Muscle of back (tissue), 3 donors: ENCODE measurements at regions not wholly inside any gene's neighbourhood (a gene's known extent, or its start where the extent isn't known, plus 50 kb on each side); places are given as distances from the start of the nearest gene placed in this dataset.
A peak's percentile ranks its signal among the peaks of the same experiment; 100 is the strongest.
"Not testable (repeated sequence)": the region's sequence is repeated elsewhere in the genome, so short reads cannot be mapped to it uniquely, and the experiment has no call there.

Experiments
- DNase-seq, 3 donors: peaks; one replicate each; pipeline versions ENCODE4 v3.0.0 to v3.0.0-alpha.2; 2013

- DNase-seq, result not testable (repeated sequence)
Observed at GRCh38 chr12:76292891-76293290, 55.3 kb downstream of the BBS10 start.

DNA sequence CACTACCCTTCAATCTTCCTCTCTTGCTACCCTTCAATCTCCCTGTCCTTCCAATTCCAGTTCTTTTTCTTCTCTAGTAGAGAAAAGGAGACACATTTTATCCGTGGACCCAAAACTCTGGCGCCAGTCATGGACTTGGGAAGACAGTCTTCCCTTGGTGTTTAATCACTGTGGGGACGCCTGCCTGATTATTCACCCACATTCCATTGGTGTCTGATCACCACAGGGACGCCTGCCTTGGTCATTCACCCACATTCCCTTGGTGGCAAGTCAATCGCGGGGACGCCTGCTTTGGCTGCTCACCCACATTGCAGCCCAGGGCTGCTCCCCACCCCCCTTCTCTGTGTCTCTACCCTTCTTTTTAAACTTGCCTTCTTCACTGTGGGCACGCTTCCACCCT, 55.9 kb downstream of the BBS10 start:
- not testable (repeated sequence) for DNase-seq

- DNase-seq, result peak; percentile 57 to 84 (median 60)
Observed at GRCh38 chr12:76290963-76291859, 57.0 kb downstream of the BBS10 start.

DNA sequence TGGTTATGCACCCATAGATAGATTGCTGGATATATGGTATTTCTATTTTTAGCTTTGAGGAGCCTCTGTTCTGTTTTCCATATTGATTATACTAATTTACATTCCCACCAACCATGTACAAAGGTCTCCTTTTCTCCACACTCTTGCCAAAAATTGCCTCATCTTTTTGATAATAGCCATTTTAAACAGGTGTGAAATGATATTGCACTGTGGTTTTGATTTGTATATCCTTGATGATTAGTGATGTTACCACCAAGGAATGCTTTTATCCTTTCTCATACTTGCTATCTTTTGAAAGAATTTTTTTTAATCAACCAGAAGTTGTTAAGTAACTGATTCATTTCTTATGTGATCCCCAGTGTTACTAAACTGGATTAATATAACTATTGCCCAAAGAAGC, 60.0 kb downstream of the BBS10 start:
- DNase-seq, result no peak

- DNase-seq, result peak in 1 of 3 donors; percentile 26
Observed at GRCh38 chr12:76284816-76285750, 63.1 kb downstream of the BBS10 start.

DNA sequence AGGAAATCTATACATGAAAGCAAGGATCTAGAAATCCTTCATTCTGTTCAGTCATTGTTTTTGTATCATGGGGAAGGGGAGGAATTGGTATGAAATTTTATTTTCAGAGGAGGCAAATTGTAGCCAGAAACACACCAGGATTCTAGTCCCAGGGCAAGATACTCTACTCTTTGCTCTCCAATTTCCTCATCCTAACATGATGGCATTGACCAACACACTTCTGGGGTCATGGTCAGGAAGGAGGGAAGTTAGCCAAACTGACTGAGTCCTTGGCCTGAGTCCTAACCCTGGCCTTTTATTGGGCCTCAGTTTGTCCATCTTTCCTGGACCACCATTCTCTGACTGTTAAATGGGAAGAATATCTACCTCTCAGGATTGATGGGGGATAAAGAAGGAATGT, 65.5 kb downstream of the BBS10 start:
- no peak for DNase-seq

- DNase-seq, result peak in 1 of 3 donors; percentile 52
Observed at GRCh38 chr12:76277480-76277879, 70.7 kb downstream of the BBS10 start.

DNA sequence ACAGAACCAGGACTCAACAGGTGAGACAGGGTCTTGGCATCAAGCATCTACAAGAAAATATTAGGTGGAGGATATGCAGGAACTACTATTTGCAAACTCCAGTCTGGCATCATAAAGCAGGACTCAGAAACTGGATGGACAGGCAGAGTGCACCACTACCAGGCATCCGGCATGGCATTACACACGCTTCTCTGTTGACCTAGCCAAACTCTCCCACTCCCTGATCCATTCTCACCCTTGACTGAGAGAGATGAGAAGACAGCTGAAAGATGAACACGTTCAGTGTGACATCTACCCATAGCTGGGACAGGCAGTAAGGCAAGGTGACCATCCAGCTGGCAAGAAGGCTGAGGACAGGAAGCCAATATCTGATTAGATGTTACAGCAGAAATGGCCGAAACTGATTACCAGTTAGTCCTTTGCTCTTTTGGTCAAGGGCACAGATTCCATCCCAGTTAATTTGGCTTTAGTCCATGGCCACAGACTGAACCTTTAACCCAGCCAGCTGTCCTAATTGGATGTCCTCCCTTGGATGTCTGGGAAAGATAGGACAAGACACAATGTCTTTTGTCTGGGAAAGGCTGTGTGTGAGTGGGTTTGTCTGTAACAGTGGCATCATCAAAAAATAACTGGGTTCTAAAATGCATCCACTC, 71.6 kb downstream of the BBS10 start:
- no peak for DNase-seq

DNA sequence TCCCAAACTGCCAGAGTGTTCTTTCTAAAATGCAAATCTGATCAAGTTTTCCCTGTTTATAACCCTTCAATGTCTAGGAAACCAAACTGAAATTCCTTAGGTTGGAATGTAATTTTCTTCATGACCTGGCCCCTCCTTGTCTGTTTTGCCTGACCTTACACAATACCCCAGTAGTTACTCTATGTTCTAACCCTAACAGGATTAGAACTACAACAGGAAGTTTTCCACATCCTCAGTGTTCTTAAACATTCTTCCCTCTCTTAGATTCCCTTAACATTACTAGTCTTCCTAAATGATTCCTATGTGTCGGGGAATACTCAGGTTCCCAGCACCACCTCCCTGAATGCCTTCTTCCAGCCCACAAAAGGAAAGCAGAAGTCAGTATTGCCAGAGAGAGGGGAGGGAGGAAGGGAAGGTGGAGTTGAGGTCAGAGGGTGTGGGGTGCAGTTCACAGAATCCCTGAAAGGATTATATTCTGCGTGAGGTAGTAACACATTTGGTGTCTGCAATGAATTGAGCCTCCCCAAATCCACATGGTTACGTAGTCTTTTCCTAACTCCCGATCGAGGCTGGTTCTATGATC, 72.6 kb downstream of the BBS10 start:
- no peak for DNase-seq

DNA sequence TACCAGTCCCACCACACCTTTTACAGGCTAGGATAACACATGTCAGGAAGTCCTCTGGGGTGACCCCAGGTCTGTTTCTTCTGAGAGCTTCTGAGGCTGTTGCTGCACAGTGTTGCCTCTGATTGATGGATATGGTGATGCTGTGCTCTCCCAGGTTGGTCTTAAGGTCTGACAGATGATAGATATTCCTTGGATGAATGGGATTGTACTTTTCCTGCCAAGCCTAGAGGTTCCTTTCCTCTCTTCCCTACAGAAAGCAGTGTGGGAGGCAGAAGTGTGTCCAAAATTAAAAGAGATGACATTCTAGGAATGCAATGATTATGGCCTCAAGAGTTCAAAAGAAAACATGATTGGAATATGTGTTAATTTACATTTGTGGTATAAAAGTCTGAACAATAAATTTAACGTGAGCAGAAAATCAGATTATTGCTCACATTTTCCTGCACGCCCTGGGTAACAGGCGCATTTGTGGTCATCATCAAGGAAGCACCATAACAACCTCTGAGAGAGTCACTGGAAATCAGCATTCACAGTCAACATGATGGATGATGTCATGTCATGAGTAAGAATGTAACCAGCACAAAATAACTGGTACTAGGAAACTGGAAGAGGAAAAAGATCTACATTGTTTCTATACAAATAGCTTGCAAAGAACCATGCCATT, 73.7 kb downstream of the BBS10 start:
- DNase-seq, result no peak

DNA sequence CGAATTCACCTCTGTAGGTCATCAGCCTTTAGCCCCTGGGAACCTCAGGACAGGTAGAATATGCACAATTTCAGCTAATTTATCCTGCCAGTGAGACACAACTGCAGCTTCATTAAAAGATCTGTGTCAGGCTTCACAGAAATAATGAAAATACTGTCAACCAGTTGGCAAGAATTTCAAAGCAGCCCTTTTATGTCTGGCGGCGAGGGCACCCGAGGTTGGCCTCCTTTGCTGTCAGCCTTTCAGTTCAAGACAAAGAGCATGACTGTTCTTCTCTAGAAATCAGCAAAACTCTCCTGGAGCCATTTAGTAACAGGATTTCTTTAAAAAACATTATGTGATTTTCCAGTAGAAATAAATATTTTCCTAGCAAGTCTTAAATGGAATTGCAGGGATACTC, 75.9 kb downstream of the BBS10 start:
- no peak for DNase-seq

- DNase-seq, result no peak
Observed at GRCh38 chr12:76270657-76271358, 77.4 kb downstream of the BBS10 start.

GRCh38 chr12:76268267-76268666, 79.9 kb downstream of the BBS10 start:
- no peak for DNase-seq

DNA sequence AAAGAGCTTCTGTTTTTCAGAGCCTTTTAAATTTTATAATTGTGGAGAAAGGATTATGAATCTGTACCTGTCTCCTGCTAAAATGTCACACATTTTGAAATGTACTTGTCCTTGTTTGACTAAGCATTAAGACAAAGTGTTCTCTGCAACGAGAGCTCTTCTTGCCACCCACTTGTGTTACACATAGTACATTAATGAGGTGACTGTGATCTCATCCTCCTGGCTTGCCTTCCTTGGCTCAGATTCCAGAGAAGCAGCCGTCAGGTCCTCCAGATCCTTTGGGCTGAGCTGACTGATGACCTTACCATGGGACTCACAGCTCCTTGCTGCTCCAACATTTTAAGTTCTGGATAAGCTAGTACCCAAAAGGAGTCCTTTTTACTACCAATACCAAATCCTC, 81.4 kb downstream of the BBS10 start:
- DNase-seq, result peak; percentile 51 to 76 (median 71)

GRCh38 chr12:76265424-76266180, 82.6 kb downstream of the BBS10 start:
- no peak for DNase-seq

DNA sequence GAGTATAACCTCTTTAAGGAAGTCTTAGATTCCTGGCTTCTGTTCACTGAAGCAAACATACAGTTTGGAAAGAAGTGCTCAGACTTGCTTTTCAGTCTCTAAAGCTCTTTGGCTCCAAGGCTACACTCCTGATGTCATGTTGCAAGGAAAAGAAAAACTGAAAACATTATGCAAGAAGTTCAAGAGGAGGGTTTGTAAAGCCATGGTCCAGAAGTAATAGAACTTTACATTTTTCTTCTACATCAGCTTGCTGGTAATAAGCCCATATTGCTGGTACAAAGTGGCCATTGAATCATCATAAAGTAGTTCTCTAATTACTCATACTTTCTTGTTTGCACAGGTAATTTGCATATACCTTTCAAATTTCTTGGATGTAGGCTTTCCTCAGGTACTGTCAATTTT, 83.6 kb downstream of the BBS10 start:
- peak; percentile 54 to 80 (median 67) for DNase-seq

GRCh38 chr12:76263696-76264095, 84.5 kb downstream of the BBS10 start:
- DNase-seq, result no peak

DNA sequence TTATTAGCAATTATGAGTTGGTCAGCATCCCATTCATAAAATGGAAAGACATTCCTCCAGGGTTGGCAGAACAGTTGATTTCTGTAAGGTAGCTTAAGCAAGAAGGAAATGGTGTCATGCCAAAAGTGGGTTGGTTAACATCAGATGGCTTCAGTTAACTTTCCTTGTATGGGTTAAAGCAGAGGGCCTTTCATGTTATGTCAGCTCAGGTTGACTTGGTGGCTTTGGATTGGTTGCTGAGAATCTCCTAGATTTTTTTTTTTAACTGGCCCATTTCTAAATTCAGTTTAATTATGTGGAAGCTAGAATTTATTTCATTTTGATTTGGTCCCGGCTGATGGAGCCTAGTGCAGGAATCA, 87.8 kb downstream of the BBS10 start:
- DNase-seq, result no peak

DNA sequence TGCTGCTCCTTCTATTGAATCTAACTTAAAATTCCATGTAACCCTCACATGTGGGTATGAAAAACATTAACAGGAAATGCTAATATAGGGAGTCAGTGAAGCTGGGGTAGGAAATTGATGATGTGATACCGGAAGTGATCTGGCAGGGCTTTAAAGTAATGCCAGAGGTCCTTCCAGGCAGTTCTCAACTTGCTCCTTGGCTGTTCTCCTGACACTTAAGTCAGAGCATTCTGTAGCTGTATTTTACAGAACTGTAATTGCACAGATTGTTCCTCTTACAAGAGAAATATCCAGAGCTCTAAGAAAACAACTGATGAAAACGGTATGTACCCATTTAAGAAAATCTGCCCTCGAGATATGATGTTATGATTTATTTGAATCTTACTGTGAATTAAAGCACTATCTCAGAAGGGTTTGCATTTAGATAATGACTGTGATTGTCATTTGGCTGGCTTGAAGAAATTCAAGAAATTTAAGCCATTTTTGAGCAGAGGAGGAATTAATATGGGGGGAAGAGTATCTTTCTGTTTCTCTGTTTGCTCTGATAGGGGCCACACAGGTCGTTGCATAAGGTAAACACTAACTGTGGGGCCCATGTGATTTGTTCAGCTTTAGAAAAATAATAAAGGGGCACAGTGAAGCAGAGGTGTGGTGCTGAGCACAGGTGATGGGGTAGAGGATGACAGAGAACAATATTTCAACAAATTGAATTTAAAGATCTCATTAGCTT, 88.4 kb downstream of the BBS10 start:
- DNase-seq, result peak; percentile 55 to 79 (median 76)
